HG03469 (cell line): ENCODE measurements at regions not wholly inside any gene's neighbourhood (a gene's known extent, or its start where the extent isn't known, plus 50 kb on each side); places are given as distances from the start of the nearest gene placed in this dataset.
A peak's percentile ranks its signal among the peaks of the same experiment; 100 is the strongest.

Source experiments
- ATAC-seq: cut with Tn5 transposase; IDR thresholded peaks from one replicate; pipeline ENCODE4 v1.9.1; 2021; ENCODE audit warnings: mild to moderate bottlenecking, moderate library complexity, moderate number of reproducible peaks; ENCODE audit not compliant: unreplicated experiment

DNA sequence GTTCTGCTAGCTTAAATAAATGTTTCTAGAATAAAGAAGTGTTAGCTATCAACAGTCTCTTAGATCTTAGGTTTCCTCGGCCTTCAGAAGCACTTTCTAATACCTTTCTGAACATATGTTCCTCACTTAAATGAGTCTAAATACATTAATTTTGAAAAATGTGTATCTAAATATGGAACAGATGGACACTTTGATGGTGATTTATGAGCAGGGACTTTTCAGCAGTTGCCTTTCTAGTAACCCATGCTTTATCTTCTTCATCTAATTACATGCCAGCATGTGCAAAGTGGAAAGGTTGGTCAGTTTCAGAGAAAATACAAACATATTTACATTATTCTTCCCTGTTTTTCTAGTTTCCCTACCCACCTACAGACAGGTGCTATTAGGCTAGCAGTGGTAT, 797.0 kb upstream of the CHAC2 start:
- no peak for ATAC-seq

DNA sequence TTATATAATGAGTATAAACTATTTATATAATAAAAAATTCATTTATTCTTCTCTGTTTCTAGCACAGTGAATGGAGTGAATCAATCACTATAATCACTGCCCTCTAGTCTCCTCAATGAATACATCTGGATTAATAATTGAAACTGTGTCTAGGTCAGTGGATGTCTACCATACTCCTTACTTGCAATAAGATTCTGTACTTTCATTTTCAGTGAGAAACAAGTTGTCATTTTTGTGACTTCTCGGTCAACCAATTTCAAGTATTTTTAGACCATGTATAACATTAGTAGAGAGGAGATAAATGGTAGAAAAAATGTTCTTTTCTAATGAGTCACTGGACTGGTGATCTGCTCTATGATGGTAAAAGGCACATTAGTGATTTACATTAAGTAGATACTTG, 799.6 kb upstream of the CHAC2 start:
- no peak for ATAC-seq

DNA sequence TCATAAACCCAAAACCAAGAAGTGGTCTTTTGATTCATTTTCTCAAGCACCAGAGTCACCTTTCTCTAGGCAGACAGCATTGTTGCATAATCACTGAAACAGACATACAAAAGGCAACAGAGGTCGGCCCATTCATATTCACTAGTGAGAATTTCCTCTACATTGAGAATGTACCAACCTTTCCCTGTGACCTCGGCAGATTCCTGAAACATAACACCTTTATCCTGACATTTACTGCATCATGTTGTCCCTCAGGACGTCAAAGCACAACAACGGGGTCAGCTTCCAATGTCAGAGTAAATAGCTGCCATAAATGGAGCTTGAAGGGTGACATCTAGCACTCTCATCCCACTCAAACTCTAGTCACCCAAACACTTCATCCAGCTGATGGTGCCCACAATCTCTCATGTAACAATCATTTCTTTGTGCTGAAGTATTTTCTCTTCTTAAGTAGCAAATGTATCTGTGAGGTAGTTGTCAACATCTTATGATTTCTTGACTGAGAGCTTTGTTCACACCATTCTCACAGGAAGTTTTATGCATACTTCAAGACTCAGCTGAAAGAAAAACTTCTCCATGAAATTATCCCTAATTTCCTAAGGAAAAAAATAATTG, 802.6 kb upstream of the CHAC2 start:
- ATAC-seq, result no peak

DNA sequence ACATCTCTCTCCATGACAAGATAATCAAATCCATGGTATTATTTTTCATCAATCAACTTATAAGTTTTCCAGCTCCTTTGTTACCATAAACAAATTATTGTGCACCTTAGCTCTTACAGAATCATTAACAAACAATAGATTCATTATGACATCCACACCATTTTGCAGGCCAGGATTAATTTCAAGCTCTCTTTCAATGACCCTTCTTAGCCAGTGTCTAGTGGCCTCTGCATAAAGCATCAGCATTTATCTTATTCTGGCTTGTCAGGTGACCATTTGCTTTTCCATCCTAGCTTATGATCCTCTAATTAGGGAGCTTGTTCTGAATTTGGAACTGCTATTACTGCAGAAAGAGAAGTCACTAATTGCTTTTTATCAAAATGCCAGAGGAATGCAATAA, 806.2 kb upstream of the CHAC2 start:
- no peak for ATAC-seq

DNA sequence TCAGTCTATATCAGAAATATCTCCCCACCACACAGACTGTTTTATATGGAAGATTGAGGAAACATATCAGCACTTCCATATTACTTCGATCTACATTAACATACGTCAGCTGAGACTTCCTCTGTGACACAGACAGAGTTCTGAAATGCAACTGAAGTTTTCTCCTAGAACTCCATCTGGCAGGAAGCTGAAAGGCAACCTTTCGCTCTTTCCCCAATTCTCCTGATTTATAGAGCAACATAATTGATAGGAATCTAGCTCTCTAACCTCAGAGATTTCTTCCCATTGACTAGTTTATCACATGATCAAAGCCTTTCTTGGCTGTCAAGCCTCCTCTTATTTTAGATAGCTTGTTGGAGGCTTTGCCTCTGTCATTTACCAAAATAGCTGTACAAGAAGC, 806.7 kb upstream of the CHAC2 start:
- ATAC-seq, result no peak

DNA sequence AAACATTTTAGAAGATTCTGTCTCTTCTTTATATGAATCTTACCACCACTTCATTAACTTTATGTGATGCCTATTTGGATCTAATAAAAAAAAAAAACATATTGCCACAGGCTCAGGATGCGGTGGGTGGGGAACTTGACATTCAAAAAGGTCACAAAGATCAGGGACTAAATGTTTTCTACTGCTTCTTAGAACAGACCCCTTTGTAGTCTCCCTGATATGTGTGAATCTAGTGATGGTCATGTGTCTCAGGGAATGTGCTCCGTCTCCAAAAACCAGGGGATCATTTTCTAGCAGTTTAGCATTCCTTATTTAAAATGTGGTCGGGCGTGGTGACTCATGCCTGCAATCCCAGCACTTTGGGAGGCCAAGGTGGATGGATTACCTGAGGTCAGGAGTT, 807.8 kb upstream of the CHAC2 start:
- no peak for ATAC-seq

DNA sequence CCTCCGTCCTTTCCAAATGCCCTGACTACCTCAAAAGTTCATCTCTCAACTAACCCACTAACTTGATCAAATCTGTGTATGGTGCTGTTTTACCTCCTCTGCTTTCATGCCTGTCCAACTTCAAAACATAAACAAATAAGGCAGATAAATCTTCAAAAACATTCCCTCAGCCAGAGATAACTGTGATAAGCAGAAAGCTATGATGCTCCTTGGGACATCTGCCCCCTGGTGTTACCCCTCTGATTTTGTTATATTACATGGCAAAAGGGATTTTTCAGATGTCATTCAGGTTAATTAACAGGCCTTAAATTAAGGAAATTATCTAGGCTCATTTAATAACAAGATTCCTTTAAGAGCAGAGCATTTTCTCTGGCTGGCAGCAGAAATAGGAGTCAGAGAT, 810.8 kb upstream of the CHAC2 start:
- ATAC-seq, result no peak

DNA sequence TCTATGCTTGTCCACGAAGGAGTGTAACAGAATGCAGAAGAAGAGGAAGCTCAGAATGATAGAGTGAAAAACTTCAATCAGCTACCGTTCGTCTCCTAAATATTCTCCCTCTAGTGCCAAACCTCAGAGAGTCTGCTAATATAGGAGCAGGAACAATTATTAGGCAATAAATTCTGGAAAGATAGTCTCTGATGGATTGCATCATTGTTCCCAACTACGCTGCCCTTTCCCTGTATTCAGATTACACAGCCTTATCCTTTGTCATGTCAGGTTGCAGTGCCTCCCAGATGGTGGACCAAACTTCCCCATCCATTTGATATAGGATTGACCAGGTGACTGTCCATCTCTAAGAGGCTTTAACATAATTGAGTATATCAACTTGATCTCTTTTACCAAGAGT, 811.5 kb upstream of the CHAC2 start:
- ATAC-seq, result no peak

DNA sequence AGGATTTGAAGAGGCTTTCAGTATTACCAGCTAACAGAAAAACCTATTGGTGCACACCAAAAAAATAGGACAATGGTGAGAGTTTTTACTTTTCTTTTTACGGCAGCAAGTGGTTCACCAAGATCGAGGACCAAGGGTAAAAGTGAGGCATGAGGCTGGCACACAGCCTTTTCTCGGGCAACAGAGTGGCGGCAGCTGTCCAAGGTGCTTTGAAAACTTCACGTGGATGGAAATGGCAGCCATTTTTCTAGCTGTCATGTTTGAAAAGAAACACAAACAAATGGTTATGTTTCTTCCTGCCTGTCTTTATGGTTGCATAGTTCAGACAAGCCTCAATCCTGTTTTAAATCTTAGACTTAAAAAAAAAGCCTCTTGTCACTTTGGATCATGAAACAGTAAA, 812.5 kb upstream of the CHAC2 start:
- ATAC-seq, result no peak

DNA sequence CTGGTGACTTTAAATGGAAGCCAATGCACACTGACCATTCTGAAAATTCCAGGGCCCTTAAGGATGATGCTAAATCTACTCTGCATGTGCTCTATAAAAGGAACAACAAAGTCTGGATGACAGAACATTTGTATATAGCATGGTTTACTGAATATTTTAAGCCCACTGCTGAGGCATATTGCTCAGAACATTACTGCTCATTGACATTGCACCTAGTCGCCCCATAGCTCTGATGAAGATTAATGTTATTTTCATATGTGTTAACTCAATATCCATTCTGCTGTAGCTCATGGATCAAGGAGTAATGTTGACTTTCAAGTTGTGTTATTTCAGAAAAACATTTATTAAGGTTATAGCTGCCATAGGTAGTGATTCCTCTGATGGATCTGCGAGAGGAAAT, 827.5 kb upstream of the CHAC2 start:
- ATAC-seq, result no peak

DNA sequence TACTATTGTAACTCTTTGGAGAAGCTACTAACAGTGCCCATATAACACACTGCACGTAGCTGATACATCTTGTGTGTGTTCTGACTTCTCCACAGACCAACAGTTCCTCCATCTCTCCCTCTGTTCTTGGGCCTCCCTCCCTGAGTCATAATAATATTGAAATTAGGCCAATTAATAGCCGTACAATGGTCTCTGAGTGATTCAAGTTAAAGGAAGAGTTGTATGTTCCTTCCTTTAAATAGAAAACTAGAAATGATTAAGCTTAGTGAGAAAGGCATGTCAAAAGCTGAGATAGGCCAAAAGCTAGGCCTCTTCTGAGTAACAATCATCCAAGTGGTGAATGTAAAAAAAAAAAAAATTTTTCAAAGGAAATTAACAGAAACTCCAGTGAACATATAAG, 828.4 kb upstream of the CHAC2 start:
- no peak for ATAC-seq

DNA sequence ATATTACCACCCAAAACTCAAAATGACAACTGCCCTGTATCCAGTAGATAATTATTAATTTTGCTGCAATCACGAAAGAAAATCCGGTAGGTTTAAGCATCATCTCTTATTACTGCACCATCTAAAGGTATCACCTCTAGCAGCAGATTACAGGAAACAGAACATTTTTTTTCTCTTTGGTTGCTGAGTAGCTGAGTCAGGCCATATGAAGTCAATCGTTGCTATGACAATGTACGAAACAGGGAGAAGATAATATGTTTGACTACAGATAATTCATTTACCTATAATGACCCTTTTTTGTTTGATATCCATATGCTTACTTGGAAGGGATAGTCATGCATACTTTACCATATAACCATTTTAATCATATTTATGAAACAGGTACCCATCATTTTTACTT, 831.6 kb upstream of the CHAC2 start:
- no peak for ATAC-seq

DNA sequence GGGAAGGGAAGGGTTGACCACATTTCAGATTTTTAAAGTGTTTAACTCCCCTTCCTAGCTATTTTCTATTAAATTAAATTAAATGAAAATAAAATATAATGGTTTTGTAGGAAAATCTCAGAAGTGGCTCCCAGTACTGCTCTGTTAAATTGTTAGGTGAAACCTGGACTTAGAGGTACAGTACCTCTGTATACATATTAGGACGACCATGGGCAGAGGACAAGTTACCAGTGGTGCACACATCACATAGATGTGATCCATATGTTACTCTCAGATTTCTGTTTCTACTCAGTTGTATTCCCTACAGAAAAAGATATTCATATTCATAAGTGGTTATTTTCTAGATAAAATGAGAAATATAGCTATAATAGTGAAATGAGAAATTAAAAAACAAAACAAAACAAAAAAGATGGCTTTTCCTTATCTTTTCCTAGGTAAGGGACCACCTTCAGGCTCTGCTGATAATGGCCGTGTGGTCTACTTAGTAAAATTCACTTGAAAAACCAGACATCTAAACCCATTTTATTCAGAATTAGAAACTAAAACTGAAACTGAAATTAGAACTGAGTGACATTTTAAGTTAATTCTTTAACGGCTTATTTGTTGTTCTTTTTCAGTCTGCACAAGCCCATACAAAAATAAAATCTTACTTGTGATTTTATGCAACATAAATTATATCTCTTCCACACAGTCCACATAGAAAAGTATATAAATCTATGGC, 832.5 kb upstream of the CHAC2 start:
- no peak for ATAC-seq

DNA sequence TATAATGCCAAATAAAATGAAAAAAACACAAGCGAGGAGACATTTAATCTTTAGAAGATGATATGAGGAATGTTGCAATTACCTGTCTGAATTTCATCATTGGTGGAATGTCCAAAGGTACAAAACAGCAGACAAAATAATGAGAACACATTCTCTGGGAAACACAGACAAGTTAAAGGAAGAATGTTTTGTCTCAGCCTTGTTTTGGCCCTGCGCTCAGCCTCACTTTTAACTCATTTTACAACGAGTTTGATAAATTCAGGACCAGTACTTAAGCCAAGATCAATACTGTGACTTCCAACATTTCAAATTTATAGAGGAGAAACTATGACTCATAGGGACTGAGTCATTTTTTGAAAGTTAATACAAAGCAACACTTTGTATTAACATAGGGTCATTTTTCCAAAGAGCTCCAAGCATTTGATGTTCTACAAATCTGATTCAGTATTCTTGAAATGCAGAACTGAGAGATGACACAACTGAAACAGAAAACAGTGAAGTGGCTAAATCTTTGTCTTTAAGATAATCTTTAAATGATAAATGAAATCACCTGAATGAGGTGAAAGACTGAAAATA, 833.2 kb upstream of the CHAC2 start:
- peak; percentile 64 for ATAC-seq

DNA sequence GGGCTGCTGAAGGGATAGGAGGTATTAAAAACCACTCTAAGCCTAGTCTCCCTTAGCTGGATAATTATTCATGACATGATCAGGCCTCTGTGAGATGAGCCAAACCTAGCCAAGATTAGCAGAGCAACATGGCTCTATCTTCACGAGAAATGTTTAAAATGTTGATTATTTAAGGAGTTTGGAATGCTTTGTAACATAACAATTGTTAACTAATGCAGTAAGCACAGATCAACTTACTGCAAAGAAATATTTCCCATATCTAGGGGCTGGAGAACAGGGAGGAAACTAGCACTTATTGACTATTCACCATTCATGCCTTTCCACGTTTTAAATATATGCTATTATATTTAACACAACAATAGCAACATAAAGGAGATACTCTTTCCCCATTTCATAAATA, 833.7 kb upstream of the CHAC2 start:
- ATAC-seq, result no peak

DNA sequence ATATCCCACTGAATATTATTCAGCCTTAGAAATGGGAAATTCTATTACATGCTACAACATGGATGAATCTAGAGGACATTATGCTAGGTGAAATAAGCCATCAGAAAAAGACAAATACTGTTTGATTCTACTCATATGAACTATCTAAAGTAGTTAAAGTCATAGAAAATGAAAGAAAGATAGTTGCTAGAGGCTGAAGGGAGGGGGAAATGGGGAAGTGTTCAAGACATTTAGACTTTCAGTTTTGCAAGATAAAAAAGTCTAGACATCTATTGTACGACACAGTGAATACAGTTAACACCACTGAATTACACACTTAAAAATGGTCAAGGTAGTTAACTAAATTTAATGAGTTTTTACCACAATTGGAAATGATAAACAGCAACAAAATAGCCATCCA, 835.9 kb upstream of the CHAC2 start:
- no peak for ATAC-seq

DNA sequence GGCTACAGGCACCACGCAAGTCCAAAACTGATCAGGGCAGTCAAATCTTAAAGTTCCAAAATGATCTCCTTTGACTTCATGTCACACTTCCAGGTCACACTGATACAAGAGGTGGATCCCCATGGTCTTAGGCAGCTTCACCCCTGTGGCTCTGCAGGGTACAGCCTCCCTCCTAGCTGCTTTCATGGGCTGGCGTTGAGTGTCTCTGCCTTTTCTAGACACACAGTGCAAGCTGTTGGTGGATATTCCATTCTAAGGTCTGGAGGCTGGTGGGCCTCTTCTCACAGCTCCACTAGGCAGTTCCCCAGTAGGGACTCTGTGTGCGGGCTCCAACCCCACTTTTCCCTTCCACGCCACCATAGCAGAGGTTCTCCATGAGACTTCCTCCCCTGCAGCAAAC, 838.2 kb upstream of the CHAC2 start:
- ATAC-seq, result no peak

DNA sequence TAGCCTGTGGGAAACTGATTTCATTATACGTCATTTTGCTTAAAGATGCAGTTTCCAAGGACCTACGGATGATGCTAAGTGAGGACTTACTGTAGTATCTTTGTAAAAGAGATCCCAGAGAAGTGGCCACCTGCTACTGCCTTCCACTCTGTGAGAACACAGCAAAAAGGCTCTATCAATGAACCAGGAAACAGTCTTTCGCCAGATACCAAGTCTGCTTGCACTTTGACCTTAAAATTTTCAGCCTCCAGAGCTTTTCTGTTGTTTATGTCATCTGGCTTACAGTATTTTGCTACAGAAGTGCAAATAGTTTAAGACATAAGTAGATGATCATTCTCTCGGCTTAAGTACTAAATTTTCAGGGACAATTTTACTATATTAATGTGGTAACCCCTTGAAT, 847.9 kb upstream of the CHAC2 start:
- no peak for ATAC-seq

DNA sequence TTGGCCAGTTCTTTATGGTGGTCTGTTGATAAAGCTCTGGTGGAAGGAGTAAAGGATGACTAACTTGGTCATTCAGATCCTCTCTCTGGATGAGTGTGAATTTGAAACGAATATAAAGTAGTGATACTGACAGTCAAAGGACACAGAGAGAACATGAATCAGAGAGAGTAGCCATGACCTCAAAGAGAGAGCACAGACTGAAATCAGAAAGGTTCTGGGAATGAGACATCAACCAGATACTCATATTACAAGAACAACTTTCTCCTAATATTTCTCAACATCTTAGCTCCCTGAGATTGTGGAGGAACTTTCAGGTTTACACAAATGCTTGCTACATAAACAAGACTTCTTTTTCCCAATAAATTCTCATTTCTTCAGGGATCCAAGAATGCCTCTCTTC, 849.1 kb upstream of the CHAC2 start:
- no peak for ATAC-seq

DNA sequence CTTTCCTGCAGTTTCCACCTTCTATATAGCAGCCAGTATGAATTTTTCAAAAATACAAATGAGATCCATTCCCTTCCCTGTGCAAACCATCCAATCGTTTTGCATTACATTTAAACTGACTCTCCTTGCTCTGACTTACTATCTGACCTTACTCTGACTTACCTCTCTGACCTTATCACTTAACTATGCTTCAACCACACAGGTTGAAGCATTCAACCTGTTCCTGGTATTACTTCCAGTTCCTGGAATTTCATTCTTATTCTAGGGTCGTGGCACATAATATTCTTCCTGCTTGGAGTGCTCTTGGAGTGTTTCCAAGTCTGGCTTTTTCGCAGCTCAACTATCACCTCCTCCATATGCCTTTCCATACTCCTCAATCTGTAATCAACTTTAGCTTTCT, 850.6 kb upstream of the CHAC2 start:
- no peak for ATAC-seq

DNA sequence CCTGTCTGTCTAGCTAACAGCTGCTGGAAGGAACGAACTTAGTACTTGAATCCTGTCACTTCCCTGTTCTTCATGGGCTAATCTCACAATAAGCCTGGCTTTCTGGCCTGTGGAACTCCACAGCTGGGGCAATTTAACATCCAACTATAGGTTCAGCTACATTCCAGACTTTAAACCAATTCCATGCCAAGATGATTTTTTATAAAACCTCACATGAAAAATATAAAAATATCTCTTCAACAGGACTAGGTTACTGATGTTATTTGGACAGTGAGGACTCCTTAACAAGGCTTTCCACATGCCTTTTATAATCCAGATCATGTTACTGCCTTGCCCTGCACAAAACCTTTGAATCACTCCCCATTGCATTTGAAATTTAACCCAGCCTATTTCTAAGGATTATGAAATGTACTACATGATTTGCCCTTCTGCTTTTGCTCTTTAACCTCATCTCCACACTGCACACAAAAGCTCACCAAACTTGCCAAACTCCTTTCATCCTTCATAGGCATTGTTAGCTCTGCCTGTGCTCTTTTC, 863.2 kb upstream of the CHAC2 start:
- ATAC-seq, result no peak

DNA sequence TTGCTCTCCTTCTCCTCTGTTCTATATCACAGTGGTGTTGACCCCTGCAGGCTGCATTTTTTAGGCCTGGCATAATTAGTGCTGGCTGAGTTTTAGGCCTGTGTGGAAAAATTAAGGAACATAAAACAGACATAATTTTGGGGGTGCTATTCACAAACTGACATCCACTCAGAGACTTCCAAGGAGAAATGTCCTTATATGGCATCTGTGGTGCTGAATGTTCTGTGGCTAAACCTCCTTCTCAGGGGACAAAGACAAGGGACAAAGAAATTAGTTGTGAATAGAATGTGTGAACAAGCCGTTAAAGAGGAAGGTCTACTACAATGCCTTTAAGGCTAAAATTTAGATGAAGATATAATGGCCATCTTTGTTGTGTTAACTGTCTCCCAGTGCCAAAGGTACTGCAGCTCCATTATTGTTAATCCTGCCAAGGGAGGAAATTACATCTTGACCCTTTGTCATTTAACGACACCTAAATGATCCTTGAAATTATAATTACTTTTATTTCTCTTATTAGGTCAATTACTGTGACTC, 870.0 kb upstream of the CHAC2 start:
- no peak for ATAC-seq
